HepG2 (cell line): ENCODE measurements at regions not wholly inside any gene's neighbourhood (a gene's known extent, or its start where the extent isn't known, plus 50 kb on each side); places are given as distances from the start of the nearest gene placed in this dataset.

Experiments used
- HMG20B ChIP-seq: conservative IDR thresholded peaks from 2 replicates; pipeline ENCODE4 v1.6.1; 2016; ENCODE audit warnings: missing genetic modification reagents, missing compliant biosample characterization
- RAD21 ChIP-seq: fragments of 450-650 bp; formaldehyde crosslinking; IDR thresholded peaks from 2 replicates; pipeline ENCODE4 v1.5.0; 2020; ENCODE audit warnings: mild to moderate bottlenecking
- SALL1 ChIP-seq: sonication (generic); formaldehyde crosslinking; IDR thresholded peaks from 2 replicates; pipeline ENCODE4 v1.8.0; 2022; ENCODE audit warnings: mild to moderate bottlenecking, missing genetic modification reagents
- ZNF121 ChIP-seq: sonication (generic); formaldehyde crosslinking; IDR thresholded peaks from 2 replicates; pipeline ENCODE4 v1.5.0; 2020; ENCODE audit warnings: mild to moderate bottlenecking, missing genetic modification reagents
- ZNF790 ChIP-seq: sonication (generic); formaldehyde crosslinking; IDR thresholded peaks from 2 replicates; pipeline ENCODE4 v1.8.0; 2022; ENCODE audit warnings: missing genetic modification reagents, mild to moderate bottlenecking, borderline replicate concordance

- TF ChIP-seq RAD21 (CRISPR knock-in tag): no peak
- no peak for TF ChIP-seq ZNF121
- no peak for TF ChIP-seq ZNF790 (CRISPR knock-in tag)
- TF ChIP-seq SALL1 (CRISPR knock-in tag): no peak
- no peak for TF ChIP-seq HMG20B (CRISPR knock-in tag)
Measured at GRCh38 chr17:68693896-68694295, 92.7 kb upstream of the FAM20A start.
